AG09319 (cell line): ENCODE measurements at regions not wholly inside any gene's neighbourhood (a gene's known extent, or its start where the extent isn't known, plus 50 kb on each side); places are given as distances from the start of the nearest gene placed in this dataset.

Experiments used
- DNase-seq: peaks from one replicate; pipeline ENCODE4 v3.0.0-alpha.2; 2010; ENCODE audit warnings: low read depth; ENCODE audit errors: extremely low read depth
- CTCF ChIP-seq: IDR thresholded peaks from 2 replicates; pipeline ENCODE4 v1.5.1; 2011; ENCODE audit warnings: low read depth, mild to moderate bottlenecking, inconsistent platforms, low read length, moderate library complexity

GRCh38 chr2:128681507-128681906, 362.8 kb upstream of the HS6ST1 start:
- DNase-seq = no peak
- no peak for TF ChIP-seq CTCF

- DNase-seq = no peak
Observed at GRCh38 chr2:128682266-128682665, 363.6 kb upstream of the HS6ST1 start.

GRCh38 chr2:128682729-128683284, 364.1 kb upstream of the HS6ST1 start:
- no peak for TF ChIP-seq CTCF
- no peak for DNase-seq

More at GRCh38 chr2:128682266-128682665, 363.6 kb upstream of the HS6ST1 start:
- TF ChIP-seq CTCF = no peak

- TF ChIP-seq CTCF = no peak
- no peak for DNase-seq
Observed at GRCh38 chr2:128684523-128684922, 365.9 kb upstream of the HS6ST1 start.

- TF ChIP-seq CTCF = no peak
- DNase-seq = no peak
Observed at GRCh38 chr2:128685841-128686496, 367.3 kb upstream of the HS6ST1 start.

GRCh38 chr2:128686497-128686859, 367.8 kb upstream of the HS6ST1 start:
- no peak for DNase-seq
- TF ChIP-seq CTCF = no peak

GRCh38 chr2:128686881-128687555, 368.4 kb upstream of the HS6ST1 start:
- TF ChIP-seq CTCF = no peak

More at GRCh38 chr2:128686881-128687555, 368.4 kb upstream of the HS6ST1 start:
- no peak for DNase-seq
